Hepatocyte (in vitro differentiated cells): ENCODE measurements at regions not wholly inside any gene's neighbourhood (a gene's known extent, or its start where the extent isn't known, plus 50 kb on each side); places are given as distances from the start of the nearest gene placed in this dataset.

Source experiments
- DNase-seq: peaks from one replicate; pipeline ENCODE4 v3.0.0-alpha.2; 2016; ENCODE audit warnings: low spot score
- H2AFZ ChIP-seq: fragments of 200-600 bp; sonication (generic); 2 replicates; pipeline ENCODE4 v1.6.0; 2016; ENCODE audit warnings: antibody characterized with exemption, mild to moderate bottlenecking
- H3K27ac ChIP-seq: fragments of 200-600 bp; sonication (generic); 2 replicates; pipeline ENCODE4 v1.5.1; 2016; ENCODE audit warnings: mild to moderate bottlenecking
- H3K27me3 ChIP-seq: fragments of 200-600 bp; sonication (generic); 2 replicates; pipeline ENCODE4 v1.6.1; 2016
- H3K36me3 ChIP-seq: fragments of 200-600 bp; sonication (generic); replicated peaks from 2 replicates; pipeline ENCODE4 v1.5.1; 2016; ENCODE audit warnings: low read depth; ENCODE audit not compliant: insufficient read depth
- H3K4me1 ChIP-seq: fragments of 200-600 bp; sonication (generic); 2 replicates; pipeline ENCODE4 v1.5.1; 2016; ENCODE audit warnings: mild to moderate bottlenecking, moderate library complexity; ENCODE audit not compliant: insufficient read depth
- H3K4me2 ChIP-seq: fragments of 200-600 bp; sonication (generic); 2 replicates; pipeline ENCODE4 v1.6.0; 2016
- H3K4me3 ChIP-seq: fragments of 200-600 bp; sonication (generic); 2 replicates; pipeline ENCODE4 v1.5.1; 2016; ENCODE audit warnings: mild to moderate bottlenecking
- H3K79me2 ChIP-seq: fragments of 200-600 bp; sonication (generic); 2 replicates; pipeline ENCODE4 v1.6.0; 2017; ENCODE audit warnings: mild to moderate bottlenecking
- H3K9me2 ChIP-seq: fragments of 200-600 bp; sonication (generic); replicated peaks from 2 replicates; pipeline ENCODE4 v1.6.0; 2017; ENCODE audit warnings: mild to moderate bottlenecking; ENCODE audit not compliant: insufficient read depth
- H3K9me3 ChIP-seq: fragments of 200-600 bp; sonication (generic); 2 replicates; pipeline ENCODE4 v1.5.1; 2016; ENCODE audit warnings: low read depth, mild to moderate bottlenecking
- H4K20me1 ChIP-seq: fragments of 200-600 bp; sonication (generic); 2 replicates; pipeline ENCODE4 v1.6.0; 2016; ENCODE audit warnings: mild to moderate bottlenecking; ENCODE audit not compliant: insufficient read depth, poor library complexity, severe bottlenecking
- EZH2 ChIP-seq: fragments of 200-600 bp; sonication (generic); IDR thresholded peaks from 2 replicates; pipeline ENCODE4 v1.6.1; 2016; ENCODE audit warnings: antibody characterized with exemption, mild to moderate bottlenecking, borderline replicate concordance
- EZH2phosphoT487 ChIP-seq: fragments of 200-600 bp; sonication (generic); IDR thresholded peaks from one replicate; pipeline ENCODE4 v1.6.1; 2018; ENCODE audit warnings: antibody characterized with exemption, mild to moderate bottlenecking, low read depth, moderate library complexity; ENCODE audit not compliant: unreplicated experiment, severe bottlenecking
- WGBS: methylation state at CpG from one replicate; pipeline ENCODE4 v1.1.6; 2016; ENCODE audit warnings: low lambda C conversion rate; ENCODE audit errors: missing lambda C conversion rate; 5-methylcytosine and 5-hydroxymethylcytosine counted together
- TF ChIP-seq, protein P1 (sequence below): fragments of 200-600 bp; sonication (generic); IDR thresholded peaks from 2 replicates; pipeline ENCODE4 v1.5.1; 2016; ENCODE audit warnings: antibody characterized with exemption, mild to moderate bottlenecking; ENCODE audit not compliant: poor library complexity

DNA sequence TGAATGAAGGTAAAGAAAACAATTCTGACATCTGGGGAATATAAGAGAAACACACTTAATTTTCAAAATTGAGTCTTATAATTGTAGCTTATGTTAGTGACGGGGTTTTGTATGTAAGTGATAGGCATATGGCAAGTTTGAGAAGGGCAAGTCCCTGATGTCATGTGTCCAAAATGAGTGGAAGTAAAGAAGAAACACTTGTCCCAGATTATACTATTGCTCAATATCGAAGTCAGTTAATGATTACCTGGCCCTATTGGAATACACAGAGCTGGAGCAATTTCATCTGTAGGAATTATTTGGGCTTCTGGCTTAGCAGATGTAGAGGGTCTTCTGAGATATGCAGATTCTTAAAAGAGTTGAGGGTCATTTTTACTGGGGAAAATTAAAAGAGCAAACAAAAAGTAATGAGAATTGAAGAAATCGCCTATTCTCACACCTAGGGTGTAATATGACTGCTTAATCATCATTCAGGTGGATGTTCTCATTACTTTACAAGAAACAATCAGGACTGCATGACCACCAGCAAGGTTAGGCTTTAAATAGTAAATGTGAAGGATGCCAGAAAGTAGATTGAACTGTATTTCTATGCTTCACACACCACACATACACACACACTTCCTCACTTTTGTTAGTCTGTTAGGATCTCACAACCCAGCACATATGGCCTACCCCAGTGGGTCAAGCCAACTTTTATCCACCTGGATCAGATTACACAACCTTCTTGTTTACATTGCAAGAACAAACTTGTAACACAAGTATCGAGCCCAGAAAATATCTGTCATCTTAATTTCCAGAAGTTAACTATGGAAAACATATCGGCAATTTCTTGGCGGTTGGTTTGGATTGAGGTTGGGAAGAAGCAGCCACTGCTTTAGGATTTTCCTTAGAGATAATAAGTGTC lies 183.3 kb upstream of the LRRC3B start:
- DNase-seq: peak; percentile 6
- H3K4me1 ChIP-seq: no peaks in the 10 kb centered on the region
- H3K4me3 ChIP-seq: no peak overlapping the region
- no peak overlapping the region for H2AFZ ChIP-seq
- H3K4me2 ChIP-seq: no peak overlapping the region
- H3K9me3 ChIP-seq: no peaks in the 10 kb centered on the region
- no peaks in the 10 kb centered on the region for H3K36me3 ChIP-seq
- no peaks in the 10 kb centered on the region for H3K79me2 ChIP-seq
- H3K27ac ChIP-seq: no peak overlapping the region
- TF ChIP-seq EZH2 (no peak), EZH2phosphoT487 (no peak)
- TF ChIP-seq, protein P1, sequence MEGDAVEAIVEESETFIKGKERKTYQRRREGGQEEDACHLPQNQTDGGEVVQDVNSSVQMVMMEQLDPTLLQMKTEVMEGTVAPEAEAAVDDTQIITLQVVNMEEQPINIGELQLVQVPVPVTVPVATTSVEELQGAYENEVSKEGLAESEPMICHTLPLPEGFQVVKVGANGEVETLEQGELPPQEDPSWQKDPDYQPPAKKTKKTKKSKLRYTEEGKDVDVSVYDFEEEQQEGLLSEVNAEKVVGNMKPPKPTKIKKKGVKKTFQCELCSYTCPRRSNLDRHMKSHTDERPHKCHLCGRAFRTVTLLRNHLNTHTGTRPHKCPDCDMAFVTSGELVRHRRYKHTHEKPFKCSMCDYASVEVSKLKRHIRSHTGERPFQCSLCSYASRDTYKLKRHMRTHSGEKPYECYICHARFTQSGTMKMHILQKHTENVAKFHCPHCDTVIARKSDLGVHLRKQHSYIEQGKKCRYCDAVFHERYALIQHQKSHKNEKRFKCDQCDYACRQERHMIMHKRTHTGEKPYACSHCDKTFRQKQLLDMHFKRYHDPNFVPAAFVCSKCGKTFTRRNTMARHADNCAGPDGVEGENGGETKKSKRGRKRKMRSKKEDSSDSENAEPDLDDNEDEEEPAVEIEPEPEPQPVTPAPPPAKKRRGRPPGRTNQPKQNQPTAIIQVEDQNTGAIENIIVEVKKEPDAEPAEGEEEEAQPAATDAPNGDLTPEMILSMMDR: no peak
- H3K27me3 ChIP-seq: no peaks in the 10 kb centered on the region
- no peaks in the 10 kb centered on the region for H4K20me1 ChIP-seq
- H3K9me2 ChIP-seq: no peaks in the 10 kb centered on the region
- 82% methylated on average over 6 of the region's 6 CpGs for WGBS

- WGBS: 45% methylated on average over 3 of the region's 3 CpGs
- H3K4me2 ChIP-seq: no peak overlapping the region
These were observed 172.6 kb upstream of the LRRC3B start for GRCh38 chr3:26449996-26450395.

DNA sequence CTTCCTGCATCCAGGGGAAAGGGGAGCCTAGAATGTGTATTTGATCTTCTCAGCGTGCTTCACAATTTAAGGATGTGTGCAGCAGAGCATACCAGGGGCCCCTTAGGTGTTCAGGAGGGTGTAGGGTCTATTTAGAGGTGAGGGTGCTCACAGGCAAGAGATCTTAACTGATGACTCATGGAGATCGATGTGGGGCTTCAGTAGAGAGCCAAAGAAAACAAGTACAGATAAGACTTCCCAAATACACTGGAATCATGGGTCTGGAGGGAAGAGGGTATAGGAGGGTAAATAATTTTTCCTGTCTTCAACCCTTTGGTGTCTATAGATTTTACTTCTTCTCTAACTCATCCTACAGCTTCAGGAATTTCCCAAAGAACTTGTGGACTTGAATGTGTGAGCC lies 170.2 kb upstream of the LRRC3B start:
- H3K79me2 ChIP-seq: no peaks in the 10 kb centered on the region
- no peaks in the 10 kb centered on the region for H4K20me1 ChIP-seq
- no peak overlapping the region for H3K4me3 ChIP-seq
- no peaks in the 10 kb centered on the region for H3K9me2 ChIP-seq
- WGBS: 77% methylated on average over 2 of the region's 2 CpGs
- no peaks in the 10 kb centered on the region for H3K36me3 ChIP-seq
- H3K4me2 ChIP-seq: no peak overlapping the region
- H3K27ac ChIP-seq: no peak overlapping the region
- no peaks in the 10 kb centered on the region for H3K27me3 ChIP-seq
- DNase-seq: no peak
- no peak for TF ChIP-seq EZH2
- no peak for TF ChIP-seq EZH2phosphoT487
- TF ChIP-seq, protein P1: no peak
- H3K9me3 ChIP-seq: no peaks in the 10 kb centered on the region
- H2AFZ ChIP-seq: no peak overlapping the region
- H3K4me1 ChIP-seq: no peaks in the 10 kb centered on the region

More at GRCh38 chr3:26449996-26450395, 172.6 kb upstream of the LRRC3B start:
- no peaks in the 10 kb centered on the region for H3K4me1 ChIP-seq
- H3K36me3 ChIP-seq: no peaks in the 10 kb centered on the region
- no peaks in the 10 kb centered on the region for H3K9me2 ChIP-seq
- H3K9me3 ChIP-seq: no peaks in the 10 kb centered on the region
- H3K79me2 ChIP-seq: no peaks in the 10 kb centered on the region
- no peak for TF ChIP-seq EZH2phosphoT487
- TF ChIP-seq EZH2: no peak
- TF ChIP-seq, protein P1: no peak
- H4K20me1 ChIP-seq: no peaks in the 10 kb centered on the region
- H3K4me3 ChIP-seq: no peak overlapping the region
- H3K27me3 ChIP-seq: no peaks in the 10 kb centered on the region
- H3K27ac ChIP-seq: no peak overlapping the region
- DNase-seq: no peak
- no peak overlapping the region for H2AFZ ChIP-seq
